ENCODE measurements at regions not wholly inside any gene's neighbourhood (a gene's known extent, or its start where the extent isn't known, plus 50 kb on each side); places are given as distances from the start of the nearest gene placed in this dataset.

GRCh38 chr16:35187665-35188225 lies 1728.3 kb downstream of the TP53TG3F start:
- no peak for TF ChIP-seq CTCF (IDR thresholded peaks at IDR 0.05)
- TF ChIP-seq EZH2 (IDR thresholded peaks at IDR 0.05; ENCODE audit: borderline replicate concordance, insufficient read depth, low read depth, low read length, poor library complexity, severe bottlenecking), result no peak

All from B cell (primary cell).